GM20000 (cell line): ENCODE measurements at regions not wholly inside any gene's neighbourhood (a gene's known extent, or its start where the extent isn't known, plus 50 kb on each side); places are given as distances from the start of the nearest gene placed in this dataset.
"Not testable (repeated sequence)": the region's sequence is repeated elsewhere in the genome, so short reads cannot be mapped to it uniquely, and the experiment has no call there.

Experiments used
- DNase-seq: peaks from one replicate; pipeline ENCODE4 v3.0.0; 2012; ENCODE audit warnings: low spot score
- TF ChIP-seq, protein P1 (sequence below): IDR thresholded peaks from 2 replicates; pipeline ENCODE4 v1.5.1; 2012; ENCODE audit warnings: mild to moderate bottlenecking, control low read depth; ENCODE audit errors: extremely low read depth, missing control alignments

DNA sequence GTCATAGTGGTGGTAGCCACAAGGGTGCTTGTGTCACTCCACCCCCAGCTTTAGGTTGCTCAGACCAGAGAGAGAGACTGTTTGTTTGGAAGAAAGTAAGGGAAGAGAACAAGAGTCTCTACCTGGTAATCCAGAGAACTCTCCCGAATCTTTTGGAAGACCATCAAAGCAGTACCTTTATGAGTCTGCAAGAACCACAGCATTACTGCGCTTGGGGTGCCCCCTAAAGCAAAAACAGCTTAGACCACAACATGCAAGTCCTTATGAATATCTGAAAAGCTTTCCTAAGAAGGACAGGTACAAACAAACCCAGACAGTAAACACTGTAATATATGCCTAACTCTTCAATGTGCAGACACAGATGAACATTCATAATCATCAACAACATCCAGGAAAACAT, 1398.6 kb upstream of the C9orf72 start:
- TF ChIP-seq, protein P1, sequence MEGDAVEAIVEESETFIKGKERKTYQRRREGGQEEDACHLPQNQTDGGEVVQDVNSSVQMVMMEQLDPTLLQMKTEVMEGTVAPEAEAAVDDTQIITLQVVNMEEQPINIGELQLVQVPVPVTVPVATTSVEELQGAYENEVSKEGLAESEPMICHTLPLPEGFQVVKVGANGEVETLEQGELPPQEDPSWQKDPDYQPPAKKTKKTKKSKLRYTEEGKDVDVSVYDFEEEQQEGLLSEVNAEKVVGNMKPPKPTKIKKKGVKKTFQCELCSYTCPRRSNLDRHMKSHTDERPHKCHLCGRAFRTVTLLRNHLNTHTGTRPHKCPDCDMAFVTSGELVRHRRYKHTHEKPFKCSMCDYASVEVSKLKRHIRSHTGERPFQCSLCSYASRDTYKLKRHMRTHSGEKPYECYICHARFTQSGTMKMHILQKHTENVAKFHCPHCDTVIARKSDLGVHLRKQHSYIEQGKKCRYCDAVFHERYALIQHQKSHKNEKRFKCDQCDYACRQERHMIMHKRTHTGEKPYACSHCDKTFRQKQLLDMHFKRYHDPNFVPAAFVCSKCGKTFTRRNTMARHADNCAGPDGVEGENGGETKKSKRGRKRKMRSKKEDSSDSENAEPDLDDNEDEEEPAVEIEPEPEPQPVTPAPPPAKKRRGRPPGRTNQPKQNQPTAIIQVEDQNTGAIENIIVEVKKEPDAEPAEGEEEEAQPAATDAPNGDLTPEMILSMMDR: no peak
- DNase-seq: no peak

GRCh38 chr9:28976250-28976649, 1403.0 kb upstream of the C9orf72 start:
- no peak for DNase-seq
- TF ChIP-seq, protein P1: no peak

- DNase-seq: no peak
Observed at GRCh38 chr9:28976684-28977083, 1403.4 kb upstream of the C9orf72 start.

DNA sequence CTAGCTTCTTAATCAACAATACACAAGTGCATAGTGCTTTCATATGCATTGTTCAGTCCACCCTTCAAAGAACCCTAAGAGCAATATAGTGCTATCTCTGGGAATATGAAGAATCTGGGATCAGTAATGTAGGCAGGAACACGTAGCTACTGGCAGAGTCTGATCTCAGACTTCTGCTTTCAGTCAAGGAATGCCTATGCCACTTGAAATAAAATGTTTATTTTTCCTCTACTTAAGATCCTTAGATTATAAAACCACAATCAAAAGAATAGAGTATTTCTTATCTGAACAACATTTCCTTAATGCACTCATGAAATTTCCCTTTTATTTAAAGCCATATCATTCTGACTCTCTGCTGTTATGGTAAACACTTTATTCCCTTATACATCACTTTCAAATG, 1407.8 kb upstream of the C9orf72 start:
- TF ChIP-seq, protein P1: no peak
- no peak for DNase-seq

More at GRCh38 chr9:28976684-28977083, 1403.4 kb upstream of the C9orf72 start:
- TF ChIP-seq, protein P1: no peak

GRCh38 chr9:28981711-28982110, 1408.4 kb upstream of the C9orf72 start:
- TF ChIP-seq, protein P1: no peak
- no peak for DNase-seq

DNA sequence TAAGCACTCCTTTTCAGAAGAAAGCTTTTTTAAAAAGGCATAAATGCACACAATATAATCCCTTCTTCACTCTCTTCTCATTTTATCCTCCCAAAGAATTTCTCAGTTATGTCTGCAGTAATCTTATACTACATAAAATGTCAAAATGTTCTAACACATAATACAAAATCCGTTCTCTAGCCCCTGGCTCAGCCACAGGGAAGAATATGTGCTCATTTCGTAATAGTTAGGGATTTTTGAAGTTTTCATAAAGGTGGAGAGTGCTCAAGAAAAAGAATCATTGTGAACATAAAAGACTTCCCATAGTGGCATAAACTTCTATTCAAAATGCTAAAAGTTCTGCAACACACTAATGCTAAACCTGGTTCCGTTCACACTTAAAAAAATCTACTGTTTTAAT, 1410.7 kb upstream of the C9orf72 start:
- DNase-seq: no peak
- TF ChIP-seq, protein P1: no peak

- DNase-seq: not testable (repeated sequence)
Observed at GRCh38 chr9:28990009-28990408, 1416.7 kb upstream of the C9orf72 start.

DNA sequence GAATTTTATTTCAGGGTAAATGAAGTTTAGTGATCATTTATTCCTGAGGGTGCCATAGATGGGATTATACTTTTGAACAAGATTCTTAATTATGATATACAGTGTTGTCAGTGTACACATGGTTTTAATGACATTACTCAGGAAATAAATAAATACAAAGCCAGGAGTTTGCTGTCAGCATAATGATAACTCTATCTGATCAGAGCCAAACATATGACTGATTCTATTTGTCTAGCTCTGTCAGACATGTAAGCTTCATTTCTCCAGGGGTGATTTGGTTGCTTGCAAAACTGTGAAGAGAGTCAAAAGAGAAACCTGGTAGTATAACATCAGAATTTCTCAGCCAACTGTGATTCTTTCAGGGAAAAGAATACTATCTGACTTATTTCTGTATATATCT, 1425.8 kb upstream of the C9orf72 start:
- DNase-seq: no peak
- TF ChIP-seq, protein P1: no peak
